GM10847 (cell line): ENCODE measurements at regions not wholly inside any gene's neighbourhood (a gene's known extent, or its start where the extent isn't known, plus 50 kb on each side); places are given as distances from the start of the nearest gene placed in this dataset.

Experiments
- POLR2A ChIP-seq: IDR thresholded peaks from 2 replicates; pipeline ENCODE4 v1.6.1; 2011; ENCODE audit not compliant: insufficient read length; ENCODE audit errors: extremely low read depth

DNA sequence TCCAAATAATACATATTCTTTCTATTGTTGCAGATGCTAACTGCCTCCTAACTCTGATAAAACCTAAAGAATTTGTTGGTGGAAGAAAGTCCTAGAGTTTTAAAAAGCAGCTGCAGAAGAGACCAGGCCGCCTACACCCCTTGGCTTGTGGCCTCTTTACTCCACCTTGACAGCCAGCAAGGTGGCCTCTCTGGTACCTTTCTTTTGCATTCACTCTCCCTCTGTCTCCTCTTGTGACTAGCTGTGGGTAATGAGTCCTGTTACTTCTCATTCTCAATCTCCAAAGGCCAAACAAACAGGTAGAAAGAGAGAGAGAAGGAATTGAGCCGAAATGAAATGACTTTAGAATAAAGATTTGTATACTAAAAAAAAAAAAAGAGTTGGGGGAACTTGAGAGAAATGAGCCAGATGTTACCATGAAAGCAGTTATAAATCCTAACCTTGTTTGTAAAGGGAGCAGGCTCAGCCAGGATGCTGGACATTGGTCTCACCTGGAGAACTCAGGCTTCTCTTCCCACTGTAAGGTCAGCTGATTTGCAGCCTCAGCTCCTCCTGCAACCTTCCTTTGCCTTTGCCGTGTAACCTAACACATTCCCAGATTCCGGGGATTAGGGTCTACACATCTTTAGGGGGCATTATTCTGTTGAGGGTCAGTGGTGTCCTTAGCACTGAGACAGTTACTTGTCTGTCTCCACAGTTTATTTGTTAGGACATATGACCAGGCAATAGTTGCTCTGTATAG, 164.1 kb upstream of the IRF2BP2 start:
- TF ChIP-seq POLR2A: no peak

DNA sequence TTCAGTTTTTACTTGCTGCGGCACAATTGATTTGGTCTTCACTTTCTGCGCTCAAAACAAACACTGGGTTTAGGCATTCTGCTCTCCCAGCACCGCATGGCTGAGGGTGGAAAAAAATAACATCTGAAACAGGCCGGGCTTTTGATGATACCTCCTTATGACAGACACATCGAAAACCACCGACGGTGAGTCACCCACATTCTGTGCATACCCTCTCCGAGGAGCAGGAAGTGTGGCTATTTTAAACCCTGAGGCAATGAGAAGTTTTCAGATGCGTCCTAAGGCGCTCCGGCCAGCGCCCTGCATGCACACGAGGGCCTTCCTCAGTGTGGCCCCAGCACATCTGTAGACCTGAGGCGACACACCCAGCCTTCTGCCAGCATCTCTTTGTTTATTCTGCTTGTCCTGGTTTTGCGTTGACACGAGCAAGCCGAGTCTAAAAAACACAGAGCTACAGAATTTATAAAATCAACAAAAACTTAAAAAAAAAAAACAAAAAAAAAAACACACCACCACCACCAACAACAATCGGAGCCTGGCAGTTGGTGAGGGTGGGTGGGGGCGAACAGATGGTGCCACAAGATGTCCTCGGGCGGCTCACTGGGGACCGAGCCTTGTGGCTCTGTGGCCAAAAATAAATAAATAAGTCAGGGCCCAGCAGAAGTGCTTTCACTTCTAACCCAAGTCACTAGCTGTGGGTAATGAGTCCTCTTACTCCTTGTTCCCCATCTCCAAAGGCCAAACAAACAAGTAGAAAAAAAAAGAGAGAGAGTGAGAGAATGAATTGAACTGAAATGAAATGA, 162.6 kb upstream of the IRF2BP2 start:
- TF ChIP-seq POLR2A: peak; percentile 24

DNA sequence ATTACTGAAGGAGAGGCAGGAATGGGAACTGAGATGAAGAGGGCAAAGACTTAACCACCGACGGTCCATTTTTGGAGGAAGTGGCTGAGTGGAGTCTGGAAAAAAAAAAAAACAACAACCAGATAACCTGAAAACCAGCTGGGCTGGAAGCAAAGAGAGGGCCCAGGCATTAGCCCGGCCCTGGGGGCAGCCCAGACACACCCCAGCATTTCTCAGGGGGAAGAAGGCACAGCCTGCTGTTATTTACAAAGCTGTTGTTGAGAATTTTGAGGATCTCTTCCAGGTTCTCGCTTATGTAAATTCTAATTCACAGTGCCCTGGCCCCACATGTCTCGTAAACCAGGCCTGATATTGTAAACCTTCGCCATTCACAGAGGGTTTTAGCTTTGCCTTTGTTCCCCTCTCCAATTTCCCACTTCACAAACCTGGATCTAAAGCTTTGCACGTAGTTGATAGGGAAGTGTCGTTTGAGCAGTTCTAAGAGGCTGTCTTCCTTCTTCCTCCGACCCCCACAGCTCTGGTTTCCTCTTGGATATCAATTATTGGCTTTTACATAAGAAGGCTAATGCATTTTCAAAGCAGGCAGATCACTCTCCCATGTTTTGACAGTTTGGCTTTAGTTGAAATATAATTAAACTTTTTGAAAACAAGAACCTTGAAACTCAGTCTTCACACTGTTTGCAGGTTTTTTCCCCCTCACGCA, 161.8 kb upstream of the IRF2BP2 start:
- no peak for TF ChIP-seq POLR2A

DNA sequence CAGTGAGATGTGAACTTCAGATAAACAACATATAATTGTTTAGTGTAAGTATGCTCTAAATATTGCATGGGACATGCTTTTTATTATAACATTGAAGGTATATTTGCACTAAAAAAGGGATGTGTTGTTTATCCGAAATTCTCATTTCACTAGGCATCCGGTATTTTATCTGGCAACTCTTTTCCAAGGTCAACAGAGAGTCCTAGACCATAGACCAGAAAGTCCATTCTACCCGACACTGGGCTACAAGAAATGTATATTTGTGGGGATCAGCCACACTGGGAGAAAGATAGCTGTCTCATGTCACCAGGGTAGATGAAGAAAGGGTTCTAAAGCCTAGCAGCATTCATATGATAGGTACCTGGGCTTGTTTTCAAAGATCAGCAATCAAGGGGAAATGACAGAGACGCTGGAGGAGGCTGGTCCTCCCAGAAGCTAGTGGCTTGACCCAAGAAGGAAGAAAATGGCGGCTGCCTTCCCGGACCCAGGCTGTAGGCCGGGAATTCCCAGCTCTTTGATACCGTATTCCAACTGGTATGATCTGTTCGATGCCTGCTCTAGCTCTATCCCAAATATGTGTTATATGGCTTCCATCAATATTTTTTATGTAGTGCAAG, 161.1 kb upstream of the IRF2BP2 start:
- no peak for TF ChIP-seq POLR2A

DNA sequence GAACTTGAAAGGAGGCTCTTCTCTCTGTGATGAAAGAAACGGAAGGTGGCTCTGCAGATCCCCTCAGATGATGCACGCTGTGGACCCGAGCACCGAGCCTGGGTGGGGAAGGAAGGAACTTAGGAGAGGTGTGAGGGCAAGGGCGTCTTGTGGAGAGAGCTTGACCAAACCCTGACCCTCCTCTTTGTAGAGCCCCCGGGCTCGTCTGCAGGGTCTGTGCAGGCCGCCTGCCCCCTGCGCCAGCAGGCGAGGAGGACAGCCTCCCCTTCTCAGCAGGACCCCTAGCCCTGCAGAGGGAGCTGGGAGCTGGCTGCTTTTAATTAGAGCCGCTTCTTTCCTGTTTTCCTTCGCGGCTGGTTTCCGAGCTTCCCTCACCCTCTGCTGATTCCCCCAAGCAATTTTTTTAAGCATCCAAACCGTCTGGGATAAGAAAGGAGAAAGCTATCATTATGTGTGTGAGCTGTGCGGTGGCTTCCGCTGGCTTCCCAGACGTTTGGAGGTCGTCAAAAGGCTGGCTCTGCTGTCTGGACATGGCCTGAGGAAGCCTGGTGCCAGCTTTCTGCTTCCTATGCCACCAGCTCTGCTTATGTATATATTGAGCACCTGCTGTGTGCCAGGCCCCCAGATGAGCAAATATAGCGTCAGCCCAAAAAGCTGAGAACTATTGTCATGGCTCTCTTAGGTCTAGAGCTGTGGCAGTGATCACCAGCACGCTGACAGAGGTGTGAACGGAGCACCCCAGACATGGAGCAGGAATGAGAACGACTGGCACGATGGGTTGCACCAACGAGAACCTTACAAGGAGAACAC, 160.2 kb upstream of the IRF2BP2 start:
- TF ChIP-seq POLR2A: no peak

DNA sequence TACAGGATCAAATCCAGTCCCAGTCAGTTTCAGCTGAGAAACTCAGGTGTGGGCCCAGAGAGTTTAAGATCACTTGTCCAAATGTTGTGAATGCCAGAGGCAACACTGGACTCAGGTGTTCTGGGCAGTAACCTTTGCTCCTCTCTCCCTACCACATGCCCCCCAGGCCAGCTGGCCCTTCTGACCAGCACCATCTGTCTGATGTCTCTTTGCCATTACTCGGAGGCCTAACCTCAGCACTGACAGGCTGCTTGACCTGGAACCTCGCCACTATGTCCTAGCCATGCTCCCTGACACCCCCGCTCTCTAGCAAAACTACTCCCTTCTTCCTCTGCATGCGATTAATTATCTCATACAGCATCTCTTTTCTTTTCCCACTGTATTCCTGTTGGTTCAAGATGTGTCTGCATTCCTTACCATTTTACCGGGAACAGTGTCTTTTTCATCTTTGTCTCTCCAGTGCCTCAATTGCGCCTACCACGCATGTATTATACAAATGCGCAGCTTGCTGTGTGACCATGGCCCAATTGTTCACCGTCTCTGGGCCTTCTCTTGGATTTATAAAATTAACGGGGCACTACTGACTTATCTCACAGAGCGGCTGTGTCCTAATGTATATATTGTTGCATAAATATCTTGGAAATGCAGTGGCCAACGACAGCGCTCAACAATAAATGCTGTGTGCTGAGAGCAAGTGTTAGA, 159.5 kb upstream of the IRF2BP2 start:
- TF ChIP-seq POLR2A: no peak

DNA sequence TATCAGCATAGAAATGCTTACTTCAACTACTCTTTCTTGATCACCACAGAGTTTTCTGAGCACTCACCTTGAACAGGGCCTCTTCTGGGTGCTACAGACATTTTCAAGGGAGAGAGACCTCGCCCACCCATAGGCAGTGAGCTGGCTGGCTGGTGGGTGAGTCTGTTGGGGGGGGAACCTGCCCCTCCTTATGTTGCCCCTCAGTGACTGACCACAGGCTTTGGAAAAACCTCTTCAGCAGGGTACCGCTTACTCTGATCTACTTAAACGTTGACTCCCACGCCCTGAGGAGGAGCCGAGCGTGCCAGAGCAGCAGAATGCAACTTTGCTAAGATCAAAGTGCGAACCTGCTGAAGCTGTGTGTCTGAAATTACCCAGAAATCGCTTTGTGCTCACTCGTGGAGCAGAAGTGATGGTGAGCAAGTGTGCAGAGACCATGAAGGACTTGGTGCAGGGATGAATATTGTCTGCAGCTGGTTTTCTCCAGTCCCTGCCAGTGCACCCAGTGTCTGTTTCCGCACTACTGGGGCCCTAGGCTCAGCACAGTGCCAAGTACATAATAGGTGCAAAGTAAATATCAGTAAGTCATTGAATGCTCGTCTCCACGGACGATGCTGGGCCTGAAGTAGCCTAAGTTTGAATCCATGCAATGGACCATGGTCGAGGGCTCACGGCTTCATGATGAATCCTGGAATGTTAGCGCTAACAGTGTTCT, 158.7 kb upstream of the IRF2BP2 start:
- TF ChIP-seq POLR2A: no peak

DNA sequence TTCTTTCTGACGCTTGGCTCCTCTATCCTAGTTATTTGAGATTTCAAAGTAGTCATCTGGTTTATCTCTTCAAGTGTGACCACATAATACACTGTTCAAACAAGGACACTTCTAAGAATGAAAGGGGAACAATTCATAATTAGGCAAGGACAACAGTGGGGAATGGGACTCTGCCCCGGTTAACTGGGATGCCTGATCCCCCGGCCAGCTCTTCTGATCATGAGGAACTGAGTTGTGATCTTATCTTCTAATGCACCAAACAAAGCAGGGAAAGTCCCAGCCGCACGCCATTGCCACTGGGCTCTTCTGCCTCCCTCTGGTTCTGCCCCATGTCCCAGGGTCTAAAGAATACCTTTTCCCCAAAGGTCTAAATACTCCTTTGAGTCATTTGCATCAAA, 158.2 kb upstream of the IRF2BP2 start:
- no peak for TF ChIP-seq POLR2A

DNA sequence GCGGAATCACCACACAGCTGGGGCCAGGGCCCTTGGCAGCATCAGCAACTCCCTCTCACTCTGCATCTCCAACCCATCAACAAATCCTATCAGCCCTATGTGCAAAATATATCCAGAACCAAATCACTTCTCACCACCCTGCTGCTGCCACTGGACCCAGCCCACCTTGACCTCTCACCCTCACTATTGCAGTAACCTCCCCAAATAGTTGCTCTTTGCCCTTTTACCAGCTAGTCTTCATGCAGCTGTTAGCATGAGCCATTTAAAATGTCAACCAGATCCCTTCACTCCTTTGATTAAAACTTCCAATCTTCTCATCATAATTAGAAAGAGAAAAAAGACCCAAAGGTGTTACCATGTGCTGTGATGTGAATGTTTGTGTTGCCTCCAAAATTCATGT, 155.7 kb upstream of the IRF2BP2 start:
- TF ChIP-seq POLR2A: no peak

DNA sequence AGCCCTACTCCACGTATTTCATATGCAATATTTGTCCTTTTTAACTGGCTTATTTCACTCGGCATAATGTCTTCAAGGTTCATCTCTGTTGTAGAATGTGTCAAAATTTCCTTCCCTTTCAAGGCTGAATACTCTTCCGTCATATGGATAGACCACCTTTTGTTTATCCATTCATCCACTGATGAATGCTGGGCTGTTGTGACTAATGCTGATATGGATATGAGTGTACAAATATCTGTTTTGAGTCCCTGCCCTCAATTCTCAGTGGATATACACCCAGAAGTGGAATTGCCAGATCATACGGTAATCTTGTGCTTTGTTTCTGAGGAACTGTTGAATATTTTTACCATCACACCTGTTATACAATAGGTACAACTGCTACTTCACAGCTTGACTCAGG, 155.2 kb upstream of the IRF2BP2 start:
- TF ChIP-seq POLR2A: no peak

DNA sequence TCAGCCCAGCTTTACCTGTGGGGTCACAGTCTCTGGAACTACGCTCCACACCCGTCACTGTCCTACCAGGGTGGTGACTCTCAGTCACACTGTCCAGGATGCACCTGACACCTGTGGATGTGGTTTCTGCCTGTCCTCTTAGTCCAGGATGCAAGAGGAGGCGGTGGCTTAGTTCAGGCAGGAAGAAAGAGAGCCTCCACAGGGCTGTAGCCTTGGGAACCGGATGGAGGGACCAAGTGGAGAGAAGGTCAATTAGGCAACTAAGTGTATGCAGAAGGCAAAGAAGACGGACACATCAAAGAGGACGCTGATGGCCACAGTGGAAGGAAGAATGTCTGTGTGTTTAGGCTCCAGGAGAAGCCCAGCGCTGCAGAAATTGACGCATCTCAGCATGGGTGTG, 153.9 kb upstream of the IRF2BP2 start:
- no peak for TF ChIP-seq POLR2A

DNA sequence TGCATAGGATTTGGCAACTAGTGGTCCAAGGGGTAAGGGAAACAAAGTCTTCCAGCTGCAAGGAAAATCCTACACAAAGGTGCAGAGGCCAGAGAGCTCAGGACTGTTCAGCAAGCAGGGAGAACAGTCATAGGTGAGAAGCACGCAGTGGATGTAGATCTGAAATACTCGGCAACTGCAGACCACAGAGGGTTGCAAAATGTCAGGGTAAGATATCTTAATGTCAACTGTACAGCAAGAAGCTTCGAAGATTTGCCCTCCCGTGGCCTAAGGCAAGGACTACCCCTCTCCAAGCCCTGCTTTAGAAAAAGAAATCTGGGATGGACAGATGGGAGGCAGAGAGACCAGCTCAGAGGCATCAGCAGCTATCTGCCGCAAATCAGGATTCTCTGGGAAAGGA, 153.4 kb upstream of the IRF2BP2 start:
- no peak for TF ChIP-seq POLR2A

DNA sequence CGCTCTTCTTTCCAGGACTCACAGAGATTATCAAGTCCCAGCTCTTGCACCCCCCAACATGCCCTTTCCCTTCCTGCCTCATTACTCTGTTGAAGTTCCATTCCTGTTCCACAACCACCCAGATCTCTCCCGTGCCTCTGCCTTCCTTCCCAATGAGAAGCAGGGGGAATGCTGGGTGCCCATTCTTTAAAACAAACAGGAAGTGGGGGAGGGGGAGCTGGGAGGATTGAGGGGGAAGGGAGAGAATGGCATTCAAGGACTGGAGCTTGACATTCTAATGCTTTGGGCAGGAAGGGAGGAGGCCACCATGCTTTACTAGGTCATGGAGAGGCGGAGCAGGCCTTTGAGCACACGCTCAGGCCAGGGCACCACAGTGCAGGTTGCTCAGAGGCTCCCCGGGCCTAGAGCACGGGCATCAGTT, 150.3 kb upstream of the IRF2BP2 start:
- no peak for TF ChIP-seq POLR2A

DNA sequence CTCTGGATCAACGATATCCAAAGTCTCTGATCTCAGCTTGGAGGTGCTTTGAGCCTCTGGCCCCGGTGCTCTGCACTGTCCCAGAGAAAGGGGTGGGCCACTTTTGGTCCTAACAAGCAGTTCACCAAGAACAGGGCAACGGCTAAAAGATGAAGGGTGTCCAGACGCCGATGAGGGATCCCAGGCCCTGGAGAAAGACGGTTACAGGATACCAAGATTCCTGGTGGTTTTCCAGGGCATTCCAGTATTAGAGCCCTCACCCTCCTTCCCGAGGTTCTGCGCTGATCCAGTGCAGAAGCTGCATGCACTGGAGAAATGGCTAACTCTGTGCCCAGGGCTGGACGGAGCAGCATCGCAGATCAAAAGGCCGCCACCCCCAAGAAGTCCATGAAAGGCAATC, 149.9 kb upstream of the IRF2BP2 start:
- no peak for TF ChIP-seq POLR2A

DNA sequence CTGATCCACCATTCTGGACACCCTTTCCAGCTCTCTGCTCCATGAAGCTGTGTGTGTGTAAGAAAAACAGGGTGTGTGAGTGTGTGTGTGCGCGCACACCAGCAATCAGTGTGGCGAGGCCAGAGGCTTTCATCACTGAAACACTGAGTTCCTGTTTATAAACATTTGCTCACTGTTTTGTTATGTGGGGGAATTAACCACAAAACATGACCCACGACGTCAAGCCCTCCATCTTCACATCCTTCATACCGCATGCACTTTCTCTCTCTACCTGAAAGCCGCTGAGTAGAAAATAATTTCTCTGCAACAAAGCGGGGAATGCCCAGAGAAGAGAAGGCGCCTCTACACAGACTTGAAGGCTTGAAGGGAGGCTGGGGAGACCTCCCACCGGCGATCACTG, 148.9 kb upstream of the IRF2BP2 start:
- no peak for TF ChIP-seq POLR2A
